WTC11 (cell line): ENCODE measurements at regions not wholly inside any gene's neighbourhood (a gene's known extent, or its start where the extent isn't known, plus 50 kb on each side); places are given as distances from the start of the nearest gene placed in this dataset.

ENCODE experiments used
- ATAC-seq: fragments of 200-7000 bp; cut with Tn5 transposase; 2 replicates; pipeline ENCODE4 v1.10.0; 2021; ENCODE audit warnings: mild to moderate bottlenecking, moderate library complexity
- CTCF ChIA-PET: fragments of 300-600 bp; sonication (Branson Sonifier 250); formaldehyde crosslinking; loops from one replicate; lab custom pipeline; 2021; ENCODE audit warnings: antibody characterized with exemption; lab: Charles Lee
- POLR2A ChIA-PET: fragments of 350-600 bp; sonication (Branson Sonifier 250); formaldehyde crosslinking; loops from one replicate; lab custom pipeline; 2021; ENCODE audit warnings: antibody characterized with exemption; lab: Charles Lee
- DNase-seq: peaks from one replicate; pipeline ENCODE4 v3.0.0; 2021; ENCODE audit warnings: low spot score
- H3K27ac Mint-ChIP-seq: 2 replicates; pipeline ENCODE4 v1.8.0; 2021; ENCODE audit warnings: mixed read lengths
- H3K27me3 Mint-ChIP-seq: 2 replicates; pipeline ENCODE4 v1.8.0; 2021; ENCODE audit warnings: low read depth, mild to moderate bottlenecking, moderate library complexity, mixed read lengths
- H3K36me3 Mint-ChIP-seq: 2 replicates; pipeline ENCODE4 v1.8.0; 2021; ENCODE audit warnings: mixed read lengths
- H3K4me1 Mint-ChIP-seq: 2 replicates; pipeline ENCODE4 v1.8.0; 2022; ENCODE audit warnings: mixed read lengths
- H3K4me3 Mint-ChIP-seq: 2 replicates; pipeline ENCODE4 v1.8.0; 2021; ENCODE audit warnings: mild to moderate bottlenecking, moderate library complexity, mixed read lengths
- H3K9me3 Mint-ChIP-seq: 2 replicates; pipeline ENCODE4 v1.8.0; 2021; ENCODE audit warnings: mixed read lengths
- AFF4 ChIP-seq: sonication (generic); formaldehyde crosslinking; IDR thresholded peaks from 2 replicates; pipeline ENCODE4 v1.8.1; 2023; ENCODE audit warnings: mild to moderate bottlenecking, missing genetic modification reagents, borderline replicate concordance
- ARID4B ChIP-seq: sonication (generic); formaldehyde crosslinking; IDR thresholded peaks from 2 replicates; pipeline ENCODE4 v1.8.0; 2023; ENCODE audit warnings: missing genetic modification reagents, mild to moderate bottlenecking, borderline replicate concordance
- ATF6 ChIP-seq: sonication (generic); formaldehyde crosslinking; IDR thresholded peaks from 2 replicates; pipeline ENCODE4 v1.8.1; 2023; ENCODE audit warnings: mild to moderate bottlenecking, missing genetic modification reagents
- CREB1 ChIP-seq: sonication (generic); formaldehyde crosslinking; IDR thresholded peaks from 2 replicates; pipeline ENCODE4 v1.8.0; 2023; ENCODE audit warnings: mild to moderate bottlenecking, missing genetic modification reagents
- ETV6 ChIP-seq: sonication (generic); formaldehyde crosslinking; IDR thresholded peaks from 2 replicates; pipeline ENCODE4 v1.8.1; 2022; ENCODE audit warnings: mild to moderate bottlenecking, missing genetic modification reagents
- GABPB1 ChIP-seq: sonication (generic); formaldehyde crosslinking; IDR thresholded peaks from 2 replicates; pipeline ENCODE4 v1.8.1; 2023; ENCODE audit warnings: mild to moderate bottlenecking, missing genetic modification reagents
- GTF2I ChIP-seq: fragments of 250-450 bp; sonication (Bioruptor Pico); conservative IDR thresholded peaks from 2 replicates; pipeline ENCODE4 v1.4.0; 2021; ENCODE audit warnings: mild to moderate bottlenecking
- IRF2 ChIP-seq: sonication (generic); formaldehyde crosslinking; IDR thresholded peaks from 2 replicates; pipeline ENCODE4 v1.8.0; 2022; ENCODE audit warnings: low read depth, missing genetic modification reagents, borderline replicate concordance
- JUN ChIP-seq: sonication (generic); formaldehyde crosslinking; IDR thresholded peaks from 2 replicates; pipeline ENCODE4 v1.8.0; 2023; ENCODE audit warnings: mild to moderate bottlenecking, missing genetic modification reagents
- MLX ChIP-seq: sonication (generic); formaldehyde crosslinking; IDR thresholded peaks from 2 replicates; pipeline ENCODE4 v1.8.1; 2023; ENCODE audit warnings: mild to moderate bottlenecking, missing genetic modification reagents, moderate library complexity
- MXD4 ChIP-seq: fragments of 250-450 bp; sonication (Bioruptor Pico); IDR thresholded peaks from 2 replicates; pipeline ENCODE4 v1.8.0; 2021; ENCODE audit warnings: mild to moderate bottlenecking, moderate library complexity, borderline replicate concordance
- MYBL2 ChIP-seq: sonication (generic); formaldehyde crosslinking; IDR thresholded peaks from 2 replicates; pipeline ENCODE4 v1.8.1; 2023; ENCODE audit warnings: mild to moderate bottlenecking, moderate library complexity, missing genetic modification reagents
- NFATC4 ChIP-seq: fragments of 250-450 bp; sonication (Bioruptor Pico); IDR thresholded peaks from 2 replicates; pipeline ENCODE4 v1.9.0; 2021; ENCODE audit warnings: mild to moderate bottlenecking
- NFE2L1 ChIP-seq: sonication (generic); formaldehyde crosslinking; IDR thresholded peaks from 2 replicates; pipeline ENCODE4 v1.8.1; 2023; ENCODE audit warnings: missing genetic modification reagents
- NR2C2 ChIP-seq: sonication (generic); formaldehyde crosslinking; IDR thresholded peaks from 2 replicates; pipeline ENCODE4 v1.8.0; 2022; ENCODE audit warnings: mild to moderate bottlenecking, missing genetic modification reagents
- OVOL2 ChIP-seq: fragments of 250-450 bp; sonication (Bioruptor Pico); IDR thresholded peaks from 2 replicates; pipeline ENCODE4 v1.9.0; 2021; ENCODE audit warnings: mild to moderate bottlenecking, borderline replicate concordance
- USF2 ChIP-seq: sonication (generic); formaldehyde crosslinking; IDR thresholded peaks from 2 replicates; pipeline ENCODE4 v1.8.1; 2023; ENCODE audit warnings: mild to moderate bottlenecking, missing genetic modification reagents, moderate library complexity

GRCh38 chrX:46039526-46039925 lies 505.7 kb downstream of the ZNF674 start:
- TF ChIP-seq MLX (CRISPR knock-in tag) (no peak), ARID4B (CRISPR knock-in tag) (no peak), GTF2I (CRISPR knock-in tag) (no peak), JUN (no peak), CREB1 (CRISPR knock-in tag) (no peak), AFF4 (CRISPR knock-in tag) (no peak), MYBL2 (CRISPR knock-in tag) (no peak), NR2C2 (CRISPR knock-in tag) (no peak), NFE2L1 (CRISPR knock-in tag) (no peak)
- TF ChIP-seq, all 79 proteins: peak for 0
- POLR2A ChIA-PET = no interaction called here

GRCh38 chrX:46036508-46036907 lies 508.7 kb downstream of the ZNF674 start:
- CTCF ChIA-PET = no interaction called here
- Mint-ChIP-seq H3K27me3 (no peaks in the 10 kb centered on the region), H3K4me1 (0 out of 2 replicates have a peak, but pooled peaks cover 2% of the 10 kb centered on the region), H3K9me3 (peaks cover 7% of the 10 kb centered on the region), H3K4me3 (no peak overlapping the region), H3K36me3 (peaks cover 7% of the 10 kb centered on the region), H3K27ac (no peak overlapping the region)
- DNase-seq (no peak), ATAC-seq (no peak)
- POLR2A ChIA-PET = no interaction called here
- no peak for TF ChIP-seq NFATC4 (CRISPR knock-in tag)
- no peak for TF ChIP-seq GTF2I (CRISPR knock-in tag)
- no peak for TF ChIP-seq GABPB1
- TF ChIP-seq OVOL2 (CRISPR knock-in tag) = no peak
- no peak for TF ChIP-seq ETV6 (CRISPR knock-in tag)
- no peak for TF ChIP-seq USF2 (CRISPR knock-in tag)
- TF ChIP-seq ATF6 (CRISPR knock-in tag) = no peak
- no peak for TF ChIP-seq IRF2 (CRISPR knock-in tag)
- no peak for TF ChIP-seq MXD4 (CRISPR knock-in tag)

More at GRCh38 chrX:46039526-46039925, 505.7 kb downstream of the ZNF674 start:
- peaks cover 11% of the 10 kb centered on the region for H3K9me3 Mint-ChIP-seq
- CTCF ChIA-PET = no interaction called here
- peaks cover 9% of the 10 kb centered on the region for H3K36me3 Mint-ChIP-seq
- H3K27ac Mint-ChIP-seq = peak overlapping the region; percentile 45; the same call in 1 of the 2 replicates
- H3K27me3 Mint-ChIP-seq = no peaks in the 10 kb centered on the region
- H3K4me3 Mint-ChIP-seq = no peak overlapping the region
- ATAC-seq (no peak), DNase-seq (no peak)
- 0 out of 2 replicates have a peak, but pooled peaks cover 2% of the 10 kb centered on the region for H3K4me1 Mint-ChIP-seq
